ENCODE measurements at regions not wholly inside any gene's neighbourhood (a gene's known extent, or its start where the extent isn't known, plus 50 kb on each side); places are given as distances from the start of the nearest gene placed in this dataset.

GRCh38 chr4:93918856-93919255, 90.3 kb downstream of the ATOH1 start:
- TF ChIP-seq NFIC (IDR thresholded peaks at IDR 0.05) (no peak), MAX (IDR thresholded peaks at IDR 0.05) (no peak), USF1 (IDR thresholded peaks at IDR 0.05) (no peak), EGR1 (IDR thresholded peaks at IDR 0.05) (no peak), FOXM1 (IDR thresholded peaks at IDR 0.05; ENCODE audit: borderline replicate concordance, low read depth) (no peak), EP300 (IDR thresholded peaks at IDR 0.05; ENCODE audit: borderline replicate concordance) (no peak), TCF12 (IDR thresholded peaks at IDR 0.05; ENCODE audit: low read depth) (no peak), CEBPB (IDR thresholded peaks at IDR 0.05) (no peak), YY1 (IDR thresholded peaks at IDR 0.05; ENCODE audit: low read depth) (no peak), RAD21 (IDR thresholded peaks at IDR 0.05; ENCODE audit: low read depth) (no peak)

DNA sequence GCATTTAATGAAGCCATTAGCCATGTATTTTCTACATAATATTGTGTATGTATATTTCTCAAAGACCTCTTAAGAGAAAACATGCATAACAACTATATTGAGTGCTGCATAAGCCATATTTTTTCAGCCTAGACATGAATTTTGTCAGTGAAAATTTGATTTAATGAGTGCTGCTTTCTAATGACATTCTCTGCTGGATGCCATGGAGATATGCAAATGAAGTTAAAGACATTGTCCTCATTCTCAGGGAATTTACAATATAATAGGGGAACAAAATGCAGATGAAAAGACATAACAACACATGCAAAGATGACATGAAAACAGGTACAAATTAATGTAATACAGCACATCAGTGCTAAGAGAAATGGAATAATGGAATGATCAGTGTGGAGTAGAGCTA, 118.7 kb downstream of the ATOH1 start:
- TF ChIP-seq TAF1 (IDR thresholded peaks at IDR 0.05; ENCODE audit: low read depth) = no peak
- no peak for TF ChIP-seq EGR1 (IDR thresholded peaks at IDR 0.05)
- TF ChIP-seq REST (IDR thresholded peaks at IDR 0.05; ENCODE audit: low read depth) = no peak
- TF ChIP-seq CREB1 (IDR thresholded peaks at IDR 0.05; ENCODE audit: low read depth) = no peak
- no peak for TF ChIP-seq NFIC (IDR thresholded peaks at IDR 0.05)
- no peak for TF ChIP-seq RAD21 (IDR thresholded peaks at IDR 0.05; ENCODE audit: low read depth)

DNA sequence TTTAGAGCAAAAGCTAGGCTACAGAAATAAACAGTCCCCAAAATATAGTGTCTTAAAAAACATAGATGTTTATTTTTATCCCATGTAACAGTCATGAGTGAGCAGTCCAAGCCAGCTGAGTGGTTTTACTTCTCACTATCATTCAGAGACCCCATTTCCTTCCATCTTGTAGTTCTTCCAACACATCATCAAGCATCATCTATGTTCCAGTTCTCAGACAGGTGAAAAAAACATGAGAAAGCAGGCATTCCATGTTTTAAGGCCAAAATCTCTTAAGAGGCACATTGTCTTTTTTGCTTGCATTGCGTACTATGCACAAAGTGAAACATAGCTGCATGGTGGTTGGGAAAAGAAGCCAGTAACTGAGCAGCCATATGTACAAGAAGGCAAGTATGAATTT, 128.6 kb downstream of the ATOH1 start:
- TF ChIP-seq ZBTB7A (IDR thresholded peaks at IDR 0.05; ENCODE audit: low read depth) = no peak
- no peak for TF ChIP-seq REST (IDR thresholded peaks at IDR 0.05; ENCODE audit: low read depth)
- TF ChIP-seq RAD21 (IDR thresholded peaks at IDR 0.05; ENCODE audit: low read depth) = no peak
- no peak for TF ChIP-seq MAX (IDR thresholded peaks at IDR 0.05)

GRCh38 chr4:93960450-93960849, 131.9 kb downstream of the ATOH1 start:
- TF ChIP-seq EGR1 (IDR thresholded peaks at IDR 0.05) (no peak), TEAD4 (IDR thresholded peaks at IDR 0.05) (no peak), MAX (IDR thresholded peaks at IDR 0.05) (no peak), CEBPB (IDR thresholded peaks at IDR 0.05) (no peak), YY1 (IDR thresholded peaks at IDR 0.05; ENCODE audit: low read depth) (no peak), TAF1 (IDR thresholded peaks at IDR 0.05; ENCODE audit: low read depth) (no peak), CREB1 (IDR thresholded peaks at IDR 0.05; ENCODE audit: low read depth) (no peak), ZBTB7A (IDR thresholded peaks at IDR 0.05; ENCODE audit: low read depth) (no peak), NFIC (IDR thresholded peaks at IDR 0.05) (no peak), REST (IDR thresholded peaks at IDR 0.05; ENCODE audit: low read depth) (no peak), USF1 (IDR thresholded peaks at IDR 0.05) (no peak), RAD21 (IDR thresholded peaks at IDR 0.05; ENCODE audit: low read depth) (no peak), FOXM1 (IDR thresholded peaks at IDR 0.05; ENCODE audit: borderline replicate concordance, low read depth) (no peak), TCF12 (IDR thresholded peaks at IDR 0.05; ENCODE audit: low read depth) (no peak), EP300 (IDR thresholded peaks at IDR 0.05; ENCODE audit: borderline replicate concordance) (no peak)

- TF ChIP-seq USF1 (IDR thresholded peaks at IDR 0.05) (no peak), EGR1 (IDR thresholded peaks at IDR 0.05) (no peak), NFIC (IDR thresholded peaks at IDR 0.05) (no peak), EP300 (IDR thresholded peaks at IDR 0.05; ENCODE audit: borderline replicate concordance) (no peak), MAX (IDR thresholded peaks at IDR 0.05) (no peak), ZBTB7A (IDR thresholded peaks at IDR 0.05; ENCODE audit: low read depth) (no peak), CEBPB (IDR thresholded peaks at IDR 0.05) (no peak), TCF12 (IDR thresholded peaks at IDR 0.05; ENCODE audit: low read depth) (no peak), TEAD4 (IDR thresholded peaks at IDR 0.05) (no peak), YY1 (IDR thresholded peaks at IDR 0.05; ENCODE audit: low read depth) (no peak), REST (IDR thresholded peaks at IDR 0.05; ENCODE audit: low read depth) (no peak), CREB1 (IDR thresholded peaks at IDR 0.05; ENCODE audit: low read depth) (no peak), FOXM1 (IDR thresholded peaks at IDR 0.05; ENCODE audit: borderline replicate concordance, low read depth) (no peak), RAD21 (IDR thresholded peaks at IDR 0.05; ENCODE audit: low read depth) (no peak), TAF1 (IDR thresholded peaks at IDR 0.05; ENCODE audit: low read depth) (no peak)
These were observed 132.4 kb downstream of the ATOH1 start for GRCh38 chr4:93960916-93961315.
